ENCODE measurements at regions not wholly inside any gene's neighbourhood (a gene's known extent, or its start where the extent isn't known, plus 50 kb on each side); places are given as distances from the start of the nearest gene placed in this dataset.

DNA sequence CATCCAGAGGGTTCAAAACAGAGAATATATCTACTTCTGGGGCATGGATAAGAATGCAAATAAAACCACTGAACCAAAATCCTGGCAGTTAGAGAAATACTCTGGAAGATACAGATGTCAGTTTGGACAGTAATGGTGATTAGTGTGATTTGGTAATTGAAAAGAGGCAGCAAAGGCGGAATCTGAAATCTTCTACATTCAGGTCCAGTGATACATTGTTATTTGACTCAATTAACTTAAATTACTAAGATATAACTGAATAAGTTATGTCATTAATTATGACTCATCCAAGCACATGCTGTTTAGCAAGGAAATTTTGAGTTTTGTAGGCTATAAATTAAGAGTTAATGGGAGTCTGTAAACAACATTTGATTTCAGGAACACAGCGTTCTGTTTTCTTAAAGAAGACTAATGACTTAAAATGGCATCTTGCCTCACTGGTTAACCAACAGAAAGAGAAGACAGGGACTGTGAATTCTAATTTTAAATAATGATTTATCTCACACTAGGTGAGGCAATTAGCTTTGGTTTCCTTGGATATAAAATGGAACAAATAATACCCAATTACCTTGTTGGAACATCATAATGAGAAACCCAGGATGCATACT, 937.1 kb downstream of the PDHA2 start:
- H3K4me3 ChIP-seq (ENCODE audit: low read depth, low read length), result no peak overlapping the region
- TF ChIP-seq, protein P1, sequence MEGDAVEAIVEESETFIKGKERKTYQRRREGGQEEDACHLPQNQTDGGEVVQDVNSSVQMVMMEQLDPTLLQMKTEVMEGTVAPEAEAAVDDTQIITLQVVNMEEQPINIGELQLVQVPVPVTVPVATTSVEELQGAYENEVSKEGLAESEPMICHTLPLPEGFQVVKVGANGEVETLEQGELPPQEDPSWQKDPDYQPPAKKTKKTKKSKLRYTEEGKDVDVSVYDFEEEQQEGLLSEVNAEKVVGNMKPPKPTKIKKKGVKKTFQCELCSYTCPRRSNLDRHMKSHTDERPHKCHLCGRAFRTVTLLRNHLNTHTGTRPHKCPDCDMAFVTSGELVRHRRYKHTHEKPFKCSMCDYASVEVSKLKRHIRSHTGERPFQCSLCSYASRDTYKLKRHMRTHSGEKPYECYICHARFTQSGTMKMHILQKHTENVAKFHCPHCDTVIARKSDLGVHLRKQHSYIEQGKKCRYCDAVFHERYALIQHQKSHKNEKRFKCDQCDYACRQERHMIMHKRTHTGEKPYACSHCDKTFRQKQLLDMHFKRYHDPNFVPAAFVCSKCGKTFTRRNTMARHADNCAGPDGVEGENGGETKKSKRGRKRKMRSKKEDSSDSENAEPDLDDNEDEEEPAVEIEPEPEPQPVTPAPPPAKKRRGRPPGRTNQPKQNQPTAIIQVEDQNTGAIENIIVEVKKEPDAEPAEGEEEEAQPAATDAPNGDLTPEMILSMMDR (IDR thresholded peaks at IDR 0.05; ENCODE audit: low read depth, low read length, missing control alignments), result no peak
- DNase-seq (ENCODE audit: low read depth), result no peak

DNA sequence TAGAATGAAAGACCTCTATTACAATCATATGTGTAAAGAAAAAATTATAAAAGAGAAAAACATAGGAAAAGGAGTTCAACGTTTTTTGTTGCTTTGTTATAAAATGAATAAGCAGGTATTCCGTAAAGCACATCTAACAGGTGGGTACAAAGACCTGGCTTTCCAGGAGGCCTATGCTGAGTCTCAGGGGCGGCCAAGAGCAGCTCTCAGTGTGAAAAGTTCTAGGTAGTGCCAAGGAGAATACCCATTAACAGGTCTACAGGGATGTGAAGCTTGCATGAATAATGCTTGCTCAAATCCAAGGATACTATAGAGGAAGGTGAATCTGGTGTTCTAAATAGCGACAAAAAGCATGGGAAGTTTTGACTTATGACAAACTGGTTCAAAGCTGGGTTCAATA, 944.4 kb downstream of the PDHA2 start:
- no peak for DNase-seq (ENCODE audit: low read depth)
- TF ChIP-seq, protein P1 (IDR thresholded peaks at IDR 0.05; ENCODE audit: low read depth, low read length, missing control alignments), result no peak
- no peak overlapping the region for H3K4me3 ChIP-seq (ENCODE audit: low read depth, low read length)

DNA sequence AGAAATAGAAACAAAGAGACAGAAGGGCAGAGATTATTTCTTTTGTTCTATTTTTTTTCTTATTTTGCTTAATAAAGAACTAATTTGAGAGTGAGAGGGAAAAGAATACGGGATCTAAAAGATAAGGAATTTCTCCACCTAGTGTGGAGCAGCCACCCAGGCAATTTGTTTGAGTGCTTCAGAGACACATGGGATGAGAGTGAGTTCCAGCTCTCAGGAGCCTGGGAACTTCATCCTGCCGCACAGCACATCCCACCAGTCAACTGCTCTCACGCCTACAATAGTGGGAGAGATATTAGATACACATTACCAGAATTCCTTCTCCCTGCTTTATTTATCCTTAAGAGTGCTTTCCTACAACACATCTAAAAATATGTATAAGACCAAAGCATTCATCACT, 946.4 kb downstream of the PDHA2 start:
- DNase-seq (ENCODE audit: low read depth), result no peak
- TF ChIP-seq, protein P1 (IDR thresholded peaks at IDR 0.05; ENCODE audit: low read depth, low read length, missing control alignments), result no peak
- H3K4me3 ChIP-seq (ENCODE audit: low read depth, low read length), result no peak overlapping the region

DNA sequence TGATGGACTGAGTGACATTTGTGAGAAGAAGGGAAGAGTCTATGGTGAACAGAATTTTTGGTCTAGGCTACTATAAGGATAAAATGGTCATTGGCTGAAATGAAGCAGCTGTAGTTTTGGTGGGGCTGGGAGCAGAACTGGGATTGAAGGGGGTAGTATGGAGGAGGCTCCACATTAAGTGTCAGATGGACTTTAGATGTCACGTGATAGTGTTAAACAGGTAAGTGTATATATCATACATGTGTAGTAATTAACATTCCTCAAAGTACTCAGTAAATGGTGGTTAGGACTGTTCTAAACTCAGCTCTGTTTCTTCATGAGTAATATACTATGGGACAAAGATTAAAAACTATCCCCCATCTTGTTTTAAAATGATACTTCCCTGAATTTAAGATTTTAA, 947.9 kb downstream of the PDHA2 start:
- no peak for DNase-seq (ENCODE audit: low read depth)
- TF ChIP-seq, protein P1 (IDR thresholded peaks at IDR 0.05; ENCODE audit: low read depth, low read length, missing control alignments), result no peak
- no peak overlapping the region for H3K4me3 ChIP-seq (ENCODE audit: low read depth, low read length)

DNA sequence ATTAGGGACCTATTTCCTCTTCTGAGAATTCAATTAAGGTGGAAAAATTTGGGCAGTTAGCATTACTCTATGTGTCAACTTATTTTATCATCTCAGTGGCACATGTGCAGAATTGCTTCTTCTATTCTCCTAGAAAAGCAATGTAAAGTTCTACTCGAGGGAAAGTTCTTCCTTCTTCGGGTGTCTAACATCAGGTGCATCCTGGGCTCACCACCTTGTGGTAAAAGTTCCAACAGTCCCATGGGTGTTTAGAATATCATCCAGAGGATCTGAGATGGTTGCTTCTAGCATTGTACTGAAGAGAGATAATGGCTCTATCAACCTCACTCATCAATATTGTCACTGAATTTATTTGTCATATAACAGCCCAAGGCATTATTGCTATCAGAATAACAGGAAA, 969.7 kb downstream of the PDHA2 start:
- TF ChIP-seq, protein P1 (IDR thresholded peaks at IDR 0.05; ENCODE audit: low read depth, low read length, missing control alignments), result no peak
- DNase-seq (ENCODE audit: low read depth), result no peak

DNA sequence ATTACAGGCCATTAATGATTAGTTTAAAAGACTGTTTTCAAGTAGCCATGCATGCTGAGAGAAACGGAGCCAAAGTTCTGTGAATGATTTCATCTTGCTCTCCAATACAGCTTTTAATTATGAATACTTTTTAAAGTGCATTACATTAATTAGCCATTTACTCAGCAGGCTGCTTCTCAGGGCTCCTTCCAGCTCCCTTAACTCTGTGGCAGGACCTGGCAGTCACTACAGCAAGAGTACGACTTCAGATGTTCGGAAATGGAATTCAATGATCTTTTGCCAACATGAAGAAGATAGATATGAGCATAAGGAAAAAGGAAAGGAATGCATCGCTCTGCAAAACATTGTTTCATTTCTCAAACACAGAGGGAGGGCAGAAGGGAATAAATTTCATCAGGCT, 987.2 kb downstream of the PDHA2 start:
- TF ChIP-seq, protein P1 (IDR thresholded peaks at IDR 0.05; ENCODE audit: low read depth, low read length, missing control alignments), result no peak
- no peak overlapping the region for H3K4me3 ChIP-seq (ENCODE audit: low read depth, low read length)
- no peak for DNase-seq (ENCODE audit: low read depth)

More for the DNA sequence above, 969.7 kb downstream of the PDHA2 start:
- H3K4me3 ChIP-seq (ENCODE audit: low read depth, low read length), result no peak overlapping the region

DNA sequence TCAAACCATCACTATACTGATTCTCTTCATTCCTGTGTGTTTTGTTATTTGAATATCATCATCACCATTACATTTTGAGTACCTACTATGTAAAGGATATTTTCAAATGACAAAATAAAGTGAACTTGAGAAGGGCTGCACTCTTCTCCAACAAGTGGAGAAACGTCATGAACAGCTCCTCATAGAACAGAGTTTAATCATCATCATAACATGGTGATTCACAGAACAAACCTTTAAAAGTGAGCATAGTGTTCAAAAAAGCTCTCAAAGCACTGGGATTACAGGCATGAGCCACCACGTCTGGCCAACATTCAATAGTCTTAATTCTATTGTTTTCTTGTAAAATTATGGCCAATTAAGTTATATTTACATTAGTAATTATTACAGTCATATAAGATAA, 993.9 kb downstream of the PDHA2 start:
- H3K4me3 ChIP-seq (ENCODE audit: low read depth, low read length), result no peak overlapping the region
- DNase-seq (ENCODE audit: low read depth), result no peak
- TF ChIP-seq, protein P1 (IDR thresholded peaks at IDR 0.05; ENCODE audit: low read depth, low read length, missing control alignments), result no peak

All from GM12864 (cell line).